ENCODE measurements at regions not wholly inside any gene's neighbourhood (a gene's known extent, or its start where the extent isn't known, plus 50 kb on each side); places are given as distances from the start of the nearest gene placed in this dataset.

DNA sequence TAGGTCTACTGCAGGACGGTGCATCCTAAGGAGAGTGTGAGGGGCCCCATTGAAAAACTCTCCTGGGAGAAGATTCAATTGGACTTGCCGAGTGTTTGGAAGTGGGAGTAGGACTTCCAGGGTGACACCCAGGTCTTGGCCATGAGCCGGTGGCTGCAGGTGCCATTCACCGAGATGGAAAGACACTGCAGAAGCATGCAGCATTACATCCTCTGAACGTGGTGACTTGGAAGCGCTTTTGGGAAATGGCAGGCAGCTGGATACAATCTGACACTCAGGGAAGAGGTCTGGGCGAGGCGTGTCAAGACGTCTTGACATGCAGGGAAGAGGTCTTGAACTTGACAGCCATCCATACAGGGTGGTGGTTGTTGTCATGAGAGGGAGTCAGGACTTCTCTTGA lies 126.9 kb downstream of the PAPOLA start:
- TF ChIP-seq, protein P1, sequence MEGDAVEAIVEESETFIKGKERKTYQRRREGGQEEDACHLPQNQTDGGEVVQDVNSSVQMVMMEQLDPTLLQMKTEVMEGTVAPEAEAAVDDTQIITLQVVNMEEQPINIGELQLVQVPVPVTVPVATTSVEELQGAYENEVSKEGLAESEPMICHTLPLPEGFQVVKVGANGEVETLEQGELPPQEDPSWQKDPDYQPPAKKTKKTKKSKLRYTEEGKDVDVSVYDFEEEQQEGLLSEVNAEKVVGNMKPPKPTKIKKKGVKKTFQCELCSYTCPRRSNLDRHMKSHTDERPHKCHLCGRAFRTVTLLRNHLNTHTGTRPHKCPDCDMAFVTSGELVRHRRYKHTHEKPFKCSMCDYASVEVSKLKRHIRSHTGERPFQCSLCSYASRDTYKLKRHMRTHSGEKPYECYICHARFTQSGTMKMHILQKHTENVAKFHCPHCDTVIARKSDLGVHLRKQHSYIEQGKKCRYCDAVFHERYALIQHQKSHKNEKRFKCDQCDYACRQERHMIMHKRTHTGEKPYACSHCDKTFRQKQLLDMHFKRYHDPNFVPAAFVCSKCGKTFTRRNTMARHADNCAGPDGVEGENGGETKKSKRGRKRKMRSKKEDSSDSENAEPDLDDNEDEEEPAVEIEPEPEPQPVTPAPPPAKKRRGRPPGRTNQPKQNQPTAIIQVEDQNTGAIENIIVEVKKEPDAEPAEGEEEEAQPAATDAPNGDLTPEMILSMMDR (IDR thresholded peaks at IDR 0.05), result no peak
- TF ChIP-seq POLR2A (IDR thresholded peaks at IDR 0.05; ENCODE audit: low read depth) (no peak), EP300 (IDR thresholded peaks at IDR 0.05) (no peak)
